Suppressor macrophage (primary cell): ENCODE measurements at regions not wholly inside any gene's neighbourhood (a gene's known extent, or its start where the extent isn't known, plus 50 kb on each side); places are given as distances from the start of the nearest gene placed in this dataset.

ENCODE experiments used
- DNase-seq, 4 experiments: peaks; one replicate each; pipeline ENCODE4 v3.0.0-alpha.2; 2020 to 2022

GRCh38 chr12:47610686-47611252 lies 95.1 kb downstream of the RPAP3 start:
- peak in 2 of 4 experiments; percentile 27 to 38 for DNase-seq

DNA sequence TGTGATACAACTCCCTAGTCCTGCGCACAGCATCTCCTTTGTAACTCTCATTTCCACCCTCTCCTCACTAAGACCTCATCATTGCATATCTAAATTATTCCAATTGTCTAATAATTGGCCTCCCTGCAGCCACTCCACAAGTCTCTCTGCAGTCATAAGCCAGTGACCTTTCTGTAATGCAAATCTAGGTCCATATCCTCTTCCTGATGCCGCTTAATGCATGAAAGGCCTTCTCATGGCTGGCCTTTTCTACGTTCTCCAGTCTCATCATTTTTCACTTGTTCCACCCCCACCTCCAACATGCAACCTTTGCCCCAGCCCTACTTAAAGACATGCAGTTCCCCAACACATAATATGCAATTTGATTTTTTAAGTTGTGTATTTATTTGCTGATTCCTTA lies 96.0 kb downstream of the RPAP3 start:
- DNase-seq, result no peak

DNA sequence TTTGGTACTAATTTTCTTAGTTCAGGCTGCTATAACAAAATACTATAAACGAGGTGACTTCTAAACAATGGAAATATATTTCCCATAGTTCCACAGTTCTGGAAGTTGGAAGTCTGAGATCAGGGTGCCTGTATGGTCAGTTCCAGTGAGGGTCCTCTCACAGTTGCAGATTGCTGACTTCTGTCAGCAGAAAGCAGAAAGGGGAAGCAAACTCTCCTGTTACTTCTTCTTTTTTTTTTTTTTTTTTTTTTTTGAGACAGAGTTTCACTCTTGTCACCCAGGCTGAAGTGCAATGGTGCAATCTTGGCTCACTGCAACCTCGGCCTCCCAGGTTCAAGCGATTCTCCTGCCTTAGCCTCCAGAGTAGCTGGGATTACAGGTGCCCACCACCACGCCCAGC lies 97.2 kb downstream of the RPAP3 start:
- peak; percentile 47 to 83 (median 75) for DNase-seq

DNA sequence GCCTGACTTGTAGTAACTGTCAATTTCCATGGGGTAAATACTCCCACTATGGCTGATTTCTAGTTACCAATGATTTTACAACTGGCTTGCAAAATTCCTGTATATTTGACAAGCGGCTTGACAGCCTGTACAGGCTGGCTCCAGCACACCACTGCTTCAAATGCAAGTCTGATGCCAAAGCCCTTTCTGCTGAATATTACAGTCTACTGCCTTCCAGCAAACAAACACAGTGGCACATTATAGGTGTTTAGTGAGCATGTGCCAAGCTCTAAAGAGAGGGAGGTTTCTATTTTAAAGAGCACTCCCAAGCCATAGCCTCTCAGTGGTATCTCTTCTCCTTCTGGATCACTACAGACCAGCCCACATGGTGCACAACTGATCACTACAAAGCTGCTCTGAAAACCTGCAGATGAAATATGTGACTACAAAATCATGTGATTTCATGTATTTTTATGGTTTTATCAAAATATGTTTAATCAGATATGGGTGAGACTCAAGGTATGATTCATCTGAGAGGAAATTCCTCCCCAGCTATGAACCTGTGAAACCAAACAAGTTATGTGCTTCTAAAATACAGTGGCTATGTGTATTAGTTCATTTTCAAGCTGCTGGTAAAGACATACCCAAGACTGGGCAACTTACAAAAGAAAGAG lies 101.5 kb downstream of the RPAP3 start:
- DNase-seq, result no peak

DNA sequence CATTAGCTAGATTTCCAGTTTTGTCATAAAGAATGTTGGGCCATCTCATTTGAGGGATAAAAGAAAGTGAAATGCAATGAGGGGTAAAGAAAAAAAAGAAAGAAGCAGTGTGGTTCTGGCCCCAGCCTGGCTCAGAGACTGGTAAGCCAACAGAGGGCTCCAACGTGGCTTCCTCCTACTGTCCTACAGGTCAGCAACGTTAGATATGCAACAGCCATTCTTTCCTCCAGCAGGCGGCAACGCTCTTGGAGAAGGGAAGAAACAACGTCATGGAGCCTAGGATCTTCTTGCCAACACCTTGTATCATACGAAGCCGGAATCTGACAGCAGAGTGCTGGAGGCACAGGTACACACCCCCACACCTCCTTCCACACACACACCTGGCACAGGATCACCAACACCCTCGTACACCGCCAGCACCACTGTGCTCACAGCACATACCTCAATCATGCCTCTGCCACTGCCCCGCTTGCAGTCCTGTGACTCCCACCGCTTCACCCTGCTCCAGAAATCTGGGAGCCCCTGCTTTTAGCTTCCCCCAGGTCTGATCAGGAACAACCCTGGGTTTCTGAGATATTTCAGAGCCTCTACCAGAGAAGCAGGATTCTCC lies 102.8 kb downstream of the RPAP3 start:
- DNase-seq, result no peak

DNA sequence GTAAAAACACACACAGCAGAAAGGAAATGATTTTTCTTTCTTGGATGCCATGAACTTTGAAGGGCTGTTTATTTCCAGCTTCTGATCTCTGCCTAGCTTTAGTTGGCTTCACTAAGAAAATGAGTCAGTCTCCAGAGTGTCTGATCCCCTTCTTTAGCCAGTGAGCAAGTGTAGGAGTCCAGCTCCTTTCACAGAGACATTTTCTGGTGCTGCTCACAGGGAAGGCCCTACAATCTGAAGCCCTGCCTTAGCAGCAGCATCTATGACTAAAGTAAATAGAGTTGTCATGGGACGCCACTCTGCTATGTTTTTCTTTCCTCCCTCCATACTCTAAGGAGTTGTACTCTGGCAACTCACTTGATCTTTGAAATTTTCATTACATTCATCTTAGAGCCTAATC lies 103.5 kb downstream of the RPAP3 start:
- DNase-seq, result no peak

DNA sequence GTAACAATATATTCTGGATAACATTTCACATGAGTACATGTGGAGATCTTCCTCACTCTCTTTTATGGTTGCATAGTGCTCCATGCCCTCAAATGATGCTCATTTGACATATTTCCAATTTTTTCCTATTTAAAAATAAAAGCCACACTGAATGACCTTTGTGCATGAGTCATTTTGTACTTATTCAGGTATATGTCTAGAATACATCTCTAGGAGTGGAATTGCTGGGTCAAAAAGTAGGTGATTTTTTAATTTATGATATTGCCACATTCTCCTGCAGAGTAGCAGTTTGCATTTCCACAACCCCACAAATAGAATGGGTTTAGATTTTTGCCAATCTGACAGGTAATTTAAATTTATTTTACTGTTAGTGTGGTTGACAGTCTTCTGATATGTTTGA lies 104.8 kb downstream of the RPAP3 start:
- no peak for DNase-seq

DNA sequence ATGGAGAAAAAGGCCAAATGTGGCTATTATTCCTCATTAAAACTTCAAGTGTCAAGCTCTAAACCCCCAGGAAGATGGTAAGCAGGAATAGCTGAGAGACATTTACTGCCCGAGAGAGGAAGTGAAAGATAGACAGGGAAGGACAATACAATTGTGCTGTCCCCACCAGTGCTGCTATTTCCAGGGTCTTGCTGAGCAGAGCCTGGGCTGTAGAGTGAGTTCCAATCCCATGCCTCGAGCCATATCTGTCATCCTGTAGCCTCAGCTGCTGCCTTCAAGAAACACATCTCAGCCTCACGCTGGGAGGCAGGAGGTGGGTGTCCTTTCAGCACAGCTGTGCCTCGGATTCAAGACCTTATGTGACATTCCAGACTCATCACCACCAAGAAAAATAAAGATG lies 114.0 kb downstream of the RPAP3 start:
- peak in 2 of 4 experiments; percentile 17 to 42 for DNase-seq

- DNase-seq, result no peak
Observed at GRCh38 chr12:47591361-47591791, 114.5 kb downstream of the RPAP3 start.

DNA sequence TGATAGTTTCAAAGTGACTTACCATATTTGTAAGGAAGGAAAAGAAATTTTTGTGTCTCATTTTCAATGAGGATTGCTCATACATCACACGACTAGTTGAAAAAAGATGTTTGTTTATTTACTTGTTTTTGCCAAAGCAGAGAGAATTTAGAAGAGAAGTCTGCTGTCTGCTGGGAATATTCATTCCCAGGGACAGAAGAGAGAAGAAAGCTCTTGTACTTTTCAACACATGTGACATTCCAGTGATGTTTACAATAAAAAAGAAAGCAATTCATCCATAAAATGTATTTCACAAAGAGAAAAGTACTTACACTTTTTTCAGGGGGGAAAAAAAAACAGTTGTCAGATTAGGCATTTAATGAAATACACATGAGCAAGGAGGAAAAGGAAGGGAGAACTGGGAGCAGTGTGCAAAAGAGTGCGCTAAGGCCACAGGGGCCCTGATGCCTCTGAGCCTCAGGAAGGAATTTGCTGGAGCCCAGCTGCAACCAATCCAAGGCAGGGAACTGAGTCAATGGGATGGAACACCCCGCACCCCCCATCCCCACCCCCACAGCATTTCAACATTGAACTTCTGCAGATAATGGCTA lies 115.0 kb downstream of the RPAP3 start:
- no peak for DNase-seq

- no peak for DNase-seq
Observed at GRCh38 chr12:47586952-47587669, 118.7 kb downstream of the RPAP3 start.

- no peak for DNase-seq
Observed at GRCh38 chr12:47585507-47585906, 120.3 kb downstream of the RPAP3 start.

DNA sequence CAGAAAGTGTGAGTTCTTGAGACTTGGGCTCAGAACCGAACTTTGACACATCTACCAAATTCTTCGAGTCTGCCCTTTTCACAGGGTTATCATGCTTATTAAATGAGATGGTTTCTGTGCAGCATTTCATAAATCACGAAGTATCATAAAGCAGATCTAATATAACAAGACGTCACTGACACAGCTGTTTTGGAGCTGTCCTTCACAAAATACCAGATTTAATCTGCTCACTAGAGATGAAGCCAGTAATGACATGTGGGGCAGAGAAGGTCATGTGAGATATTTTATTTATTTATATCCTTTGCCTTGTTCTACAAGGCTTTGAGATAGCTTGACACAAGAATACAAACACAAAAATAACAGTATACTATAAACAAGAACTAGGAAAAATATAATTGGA lies 127.0 kb downstream of the RPAP3 start:
- no peak for DNase-seq

GRCh38 chr12:47577206-47577989 lies 128.4 kb downstream of the RPAP3 start:
- no peak for DNase-seq

DNA sequence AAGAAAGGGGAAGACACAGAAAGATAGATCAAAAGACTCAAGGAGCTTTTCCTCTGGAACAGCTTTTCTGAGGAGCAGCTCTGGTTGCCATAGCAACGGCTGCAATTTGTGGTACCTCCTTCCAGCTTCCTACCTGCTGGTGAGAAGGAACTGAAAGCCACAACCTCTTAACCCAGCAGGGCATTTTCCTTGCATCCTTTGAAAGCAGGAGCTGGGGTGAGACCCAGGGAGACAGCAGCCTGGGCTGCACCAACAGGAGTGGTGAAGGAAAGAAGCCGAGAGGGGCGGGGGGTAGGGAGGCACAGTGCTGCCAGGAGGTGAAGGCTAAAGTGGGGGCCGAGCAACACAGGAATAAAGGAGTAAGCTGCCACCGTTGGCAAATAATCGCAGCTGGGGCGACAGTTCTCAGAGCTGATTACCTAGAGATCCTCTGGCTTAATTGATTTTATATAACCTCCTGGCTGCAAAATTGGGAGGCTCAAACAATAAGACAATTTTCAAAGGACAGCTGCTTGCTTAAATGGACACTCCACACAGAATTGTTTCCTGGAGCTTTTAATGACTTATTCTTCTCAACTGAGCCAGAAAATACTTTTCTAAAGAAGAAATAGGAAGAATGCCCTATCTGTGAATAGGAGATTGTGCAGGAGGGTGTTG lies 129.4 kb downstream of the RPAP3 start:
- DNase-seq, result no peak

GRCh38 chr12:47574252-47575021 lies 131.4 kb downstream of the RPAP3 start:
- DNase-seq, result no peak

DNA sequence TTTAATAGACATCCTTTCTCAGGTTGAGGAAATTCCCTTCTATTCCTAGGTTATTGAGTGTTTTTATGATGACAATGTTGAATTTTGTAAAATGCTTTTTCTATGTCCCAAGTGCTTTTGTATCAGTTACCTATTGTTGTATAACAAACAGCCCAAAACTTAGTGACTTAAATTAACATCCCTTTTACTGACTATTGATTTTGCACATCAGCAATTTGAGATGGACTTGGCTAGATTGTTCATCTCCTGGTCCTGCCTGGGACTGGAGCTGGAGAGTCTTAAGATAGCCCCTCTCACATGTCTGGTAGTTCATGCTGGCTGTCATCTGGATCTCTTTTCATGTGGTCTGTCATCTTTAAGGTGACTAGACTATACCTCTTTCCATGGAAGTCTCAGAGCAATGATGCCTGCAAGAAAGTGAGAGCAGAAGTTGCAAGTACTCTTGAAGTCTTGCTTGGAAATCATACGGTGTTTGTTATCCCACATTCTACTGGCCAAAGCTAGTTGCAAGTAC lies 132.6 kb downstream of the RPAP3 start:
- DNase-seq, result no peak

DNA sequence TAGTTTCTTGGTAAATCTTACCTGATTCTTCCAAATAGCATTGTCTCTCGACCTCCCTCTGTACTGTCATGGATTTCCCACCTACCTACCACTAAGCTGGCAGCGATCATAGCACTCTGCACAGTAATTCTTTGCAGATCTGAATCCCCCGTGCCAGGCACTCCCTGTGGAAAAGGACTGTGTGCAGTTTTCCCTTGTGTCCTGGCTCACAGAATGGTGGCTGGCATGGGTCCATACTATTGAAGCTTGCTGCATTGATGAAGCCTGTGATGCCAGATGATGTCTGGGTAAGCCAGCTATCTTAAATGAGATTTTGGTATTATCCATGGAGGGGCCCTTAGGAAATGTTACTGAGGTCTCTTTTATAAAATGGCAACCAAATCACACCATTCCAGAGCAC lies 135.7 kb downstream of the RPAP3 start:
- no peak for DNase-seq

DNA sequence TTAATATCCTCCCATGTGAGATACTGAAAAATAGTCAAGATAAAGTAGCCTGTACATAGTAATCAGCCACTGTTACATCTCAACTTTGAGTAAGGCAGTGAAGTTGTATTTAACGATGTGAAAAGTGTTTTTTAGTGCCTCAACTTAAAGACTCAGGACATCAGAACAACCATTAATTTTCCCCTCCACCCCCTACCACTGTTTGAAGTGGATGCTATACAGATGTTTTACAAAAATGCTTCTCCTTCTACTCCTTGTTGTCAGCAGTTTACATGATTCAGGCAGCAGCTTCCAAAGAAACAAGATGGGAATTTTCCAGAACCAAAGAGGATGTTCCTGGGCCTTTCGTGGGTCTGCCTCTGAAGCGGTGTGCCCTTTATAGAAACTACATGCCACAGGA lies 143.6 kb downstream of the RPAP3 start:
- no peak for DNase-seq

DNA sequence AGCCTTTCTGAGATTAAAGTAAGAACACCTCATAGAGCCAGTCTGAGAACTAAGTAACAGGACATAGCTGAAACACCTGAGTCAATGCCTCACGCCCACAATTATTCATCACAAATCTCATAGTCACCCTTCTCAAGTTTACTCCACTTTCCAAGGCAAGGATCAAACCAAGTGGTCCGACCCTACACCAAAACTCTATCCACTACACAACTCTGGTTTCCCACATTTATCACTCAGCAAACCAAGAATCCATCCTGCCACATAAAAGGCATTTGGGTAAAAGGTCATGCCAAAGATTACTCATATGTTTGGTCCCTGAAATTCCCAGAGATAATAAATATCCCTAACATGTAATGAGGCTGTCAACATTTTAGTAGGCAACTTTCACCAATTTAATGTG lies 144.1 kb downstream of the RPAP3 start:
- DNase-seq, result no peak

- DNase-seq, result peak; percentile 7 to 64 (median 34)
Observed at GRCh38 chr12:47560415-47560814, 145.4 kb downstream of the RPAP3 start.
